8988T (cell line): ENCODE measurements at regions not wholly inside any gene's neighbourhood (a gene's known extent, or its start where the extent isn't known, plus 50 kb on each side); places are given as distances from the start of the nearest gene placed in this dataset.
"Not testable (repeated sequence)": the region's sequence is repeated elsewhere in the genome, so short reads cannot be mapped to it uniquely, and the experiment has no call there.

Experiments used
- DNase-seq: peaks from one replicate; pipeline ENCODE4 v3.0.0; 2011

- DNase-seq: not testable (repeated sequence)
These were observed 107.0 kb downstream of the OTUD1 start for GRCh38 chr10:23545866-23546265.

- DNase-seq: no peak
These were observed 118.0 kb downstream of the OTUD1 start for GRCh38 chr10:23556727-23557440.

GRCh38 chr10:23557777-23558176 lies 118.9 kb downstream of the OTUD1 start:
- no peak for DNase-seq

GRCh38 chr10:23558361-23558799 lies 119.5 kb downstream of the OTUD1 start:
- DNase-seq: no peak

GRCh38 chr10:23568996-23569395 lies 130.1 kb downstream of the OTUD1 start:
- DNase-seq: no peak

- no peak for DNase-seq
These were observed 133.0 kb downstream of the OTUD1 start for GRCh38 chr10:23571884-23572283.

GRCh38 chr10:23581906-23582450 lies 143.1 kb downstream of the OTUD1 start:
- no peak for DNase-seq

GRCh38 chr10:23584396-23584795 lies 145.5 kb downstream of the OTUD1 start:
- DNase-seq: no peak

GRCh38 chr10:23585186-23585585 lies 146.3 kb downstream of the OTUD1 start:
- DNase-seq: no peak

GRCh38 chr10:23585666-23586065 lies 146.8 kb downstream of the OTUD1 start:
- no peak for DNase-seq

- DNase-seq: not testable (repeated sequence)
These were observed 156.4 kb downstream of the OTUD1 start for GRCh38 chr10:23595278-23595677.

- DNase-seq: no peak
These were observed 165.7 kb downstream of the OTUD1 start for GRCh38 chr10:23604613-23605012.

- DNase-seq: no peak
These were observed 167.6 kb downstream of the OTUD1 start for GRCh38 chr10:23606456-23606855.

- no peak for DNase-seq
These were observed 170.1 kb downstream of the OTUD1 start for GRCh38 chr10:23608926-23609325.

- DNase-seq: no peak
These were observed 171.9 kb downstream of the OTUD1 start for GRCh38 chr10:23610626-23611307.

- DNase-seq: no peak
These were observed 172.6 kb downstream of the OTUD1 start for GRCh38 chr10:23611308-23612029.

- no peak for DNase-seq
These were observed 175.0 kb downstream of the OTUD1 start for GRCh38 chr10:23613900-23614299.

- DNase-seq: no peak
These were observed 175.6 kb downstream of the OTUD1 start for GRCh38 chr10:23614483-23614882.

- no peak for DNase-seq
These were observed 191.5 kb downstream of the OTUD1 start for GRCh38 chr10:23630376-23630775.

GRCh38 chr10:23630885-23631284 lies 192.0 kb downstream of the OTUD1 start:
- no peak for DNase-seq

- DNase-seq: no peak
These were observed 204.4 kb downstream of the OTUD1 start for GRCh38 chr10:23643111-23643780.

- DNase-seq: no peak
These were observed 209.7 kb downstream of the OTUD1 start for GRCh38 chr10:23648618-23649017.

GRCh38 chr10:23656735-23657134 lies 217.9 kb downstream of the OTUD1 start:
- no peak for DNase-seq
